Kasumi-1 (cell line): ENCODE measurements at regions not wholly inside any gene's neighbourhood (a gene's known extent, or its start where the extent isn't known, plus 50 kb on each side); places are given as distances from the start of the nearest gene placed in this dataset.
"Not testable (repeated sequence)": the region's sequence is repeated elsewhere in the genome, so short reads cannot be mapped to it uniquely, and the experiment has no call there.

Experiments used
- DNase-seq, 2 experiments: peaks; one replicate each; lab custom pipeline; 2025; lab: John Stamatoyannopoulos, UW

- no peak for DNase-seq
Observed at GRCh38 chr4:177802661-177803060, 360.4 kb upstream of the AGA start.

DNA sequence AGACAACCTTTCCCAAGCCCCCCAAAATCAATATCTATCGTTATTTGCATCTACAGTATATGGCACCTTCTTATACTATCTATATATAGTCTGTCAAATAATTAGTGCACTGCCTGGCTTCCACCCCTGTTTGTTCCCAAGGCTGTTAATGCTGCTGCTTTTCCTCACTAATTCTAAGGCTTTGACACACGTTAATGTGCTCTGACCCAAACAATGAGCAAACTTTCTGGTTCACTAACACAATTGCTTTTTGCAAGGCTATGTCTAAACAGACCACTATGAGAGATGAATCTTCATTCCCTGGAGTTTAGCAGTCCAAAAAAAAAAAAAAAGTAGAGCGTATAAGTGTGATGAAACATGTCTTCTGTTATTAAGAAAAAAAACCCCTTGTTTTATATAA is 360.9 kb upstream of the AGA start:
- no peak for DNase-seq

DNA sequence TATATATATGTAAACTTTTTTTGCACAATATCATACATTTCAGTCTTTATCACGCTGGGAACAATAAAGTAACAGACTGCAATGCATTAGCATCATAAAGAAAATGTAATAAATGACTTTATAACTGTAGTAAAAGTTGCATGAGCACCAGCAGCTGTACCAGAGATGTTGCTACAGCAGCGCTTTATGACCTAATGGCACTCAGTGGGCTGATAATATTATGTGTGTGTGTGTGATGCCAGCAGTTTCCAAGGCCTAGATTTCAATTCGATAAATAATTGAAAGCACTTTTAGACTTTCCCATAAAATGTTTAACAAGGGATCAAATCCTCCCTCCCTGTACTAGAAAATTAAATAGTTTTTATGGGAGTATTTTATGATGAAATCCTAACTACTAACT is 367.6 kb upstream of the AGA start:
- DNase-seq: no peak

DNA sequence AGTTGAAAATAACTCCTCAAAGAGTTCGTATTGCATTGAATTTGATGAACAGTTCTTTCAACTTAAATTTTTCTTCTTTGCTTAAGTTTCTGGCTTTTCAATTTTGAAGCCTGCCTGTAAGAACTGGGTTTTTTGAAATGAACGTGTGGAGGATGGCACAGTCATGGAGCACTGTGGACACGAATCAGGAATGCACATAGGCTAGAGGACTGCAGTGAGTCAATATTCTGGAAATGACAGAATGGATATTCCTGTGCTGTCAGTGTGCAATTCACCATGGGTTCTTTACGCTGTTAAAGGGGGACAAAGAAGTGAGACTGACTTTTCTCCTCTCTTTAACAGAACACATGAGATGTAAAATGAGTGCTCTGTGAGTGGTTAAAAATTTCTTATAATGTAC is 368.0 kb upstream of the AGA start:
- DNase-seq: no peak

- DNase-seq: not testable (repeated sequence)
Observed at GRCh38 chr4:177818392-177818791, 376.2 kb upstream of the AGA start.

GRCh38 chr4:177826973-177827372 is 384.7 kb upstream of the AGA start:
- DNase-seq: no peak

GRCh38 chr4:177841258-177841657 is 399.0 kb upstream of the AGA start:
- DNase-seq: no peak

- no peak for DNase-seq
Observed at GRCh38 chr4:177853229-177853628, 411.0 kb upstream of the AGA start.

GRCh38 chr4:177855507-177856197 is 413.4 kb upstream of the AGA start:
- no peak for DNase-seq

DNA sequence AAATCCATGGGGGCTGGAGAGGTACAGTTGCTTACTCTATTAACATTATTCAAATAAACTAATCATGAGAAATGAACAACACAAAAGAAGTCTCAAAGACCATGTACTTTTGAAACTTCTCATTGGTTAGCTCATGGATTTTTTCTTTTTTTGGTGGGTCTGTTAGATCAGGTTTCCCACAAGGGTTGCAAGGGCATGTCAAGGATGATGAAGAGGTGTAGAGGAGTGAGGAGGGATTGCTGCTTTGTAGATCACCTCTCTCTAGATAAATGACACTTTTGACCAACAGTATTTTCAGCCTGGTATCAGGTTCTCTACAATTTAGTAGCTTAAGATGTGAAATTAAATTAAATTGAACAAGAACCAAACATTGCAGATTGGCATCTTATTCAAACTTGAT is 417.9 kb upstream of the AGA start:
- no peak for DNase-seq

GRCh38 chr4:177861551-177862094 is 419.4 kb upstream of the AGA start:
- DNase-seq: no peak

- no peak for DNase-seq
Observed at GRCh38 chr4:177862541-177863176, 420.4 kb upstream of the AGA start.

- DNase-seq: no peak
Observed at GRCh38 chr4:177879851-177880250, 437.6 kb upstream of the AGA start.

DNA sequence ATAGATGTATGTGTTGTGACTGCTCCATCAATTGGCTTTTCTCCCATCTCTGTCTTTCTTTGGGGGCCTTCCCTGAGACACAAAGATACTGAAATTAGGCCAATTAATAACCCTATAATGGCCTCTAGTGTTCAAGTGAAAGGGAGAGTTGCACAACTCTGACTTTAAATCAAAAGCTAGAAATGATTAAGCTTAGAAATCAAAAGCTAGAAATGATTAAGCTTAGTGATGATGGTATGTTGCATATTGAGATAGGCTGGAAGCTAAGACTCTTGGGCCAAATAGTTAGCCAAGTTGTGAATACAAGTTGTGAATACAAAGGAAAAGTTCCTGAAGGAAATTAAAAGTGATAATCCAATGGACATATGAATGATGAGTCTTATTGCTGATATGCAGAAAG is 452.9 kb upstream of the AGA start:
- DNase-seq: no peak

DNA sequence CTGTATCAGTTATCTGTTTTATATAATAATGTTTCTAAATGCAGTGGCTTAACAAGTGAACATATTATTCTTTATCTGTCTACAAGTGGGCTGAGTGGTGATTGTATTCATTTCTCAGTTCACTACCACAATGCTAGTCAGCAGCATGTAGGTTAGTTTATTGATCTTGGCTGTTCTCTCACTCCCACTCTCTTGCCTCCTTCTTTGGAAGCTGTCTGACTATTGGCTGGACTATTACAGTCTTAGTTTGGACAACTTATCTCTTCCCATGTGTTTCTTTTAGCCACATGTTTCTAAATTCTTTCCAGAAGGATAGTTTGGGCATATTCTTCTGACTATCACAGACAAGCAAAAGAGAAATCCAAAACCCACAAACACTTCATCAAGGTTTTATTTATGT is 459.5 kb upstream of the AGA start:
- DNase-seq: no peak

DNA sequence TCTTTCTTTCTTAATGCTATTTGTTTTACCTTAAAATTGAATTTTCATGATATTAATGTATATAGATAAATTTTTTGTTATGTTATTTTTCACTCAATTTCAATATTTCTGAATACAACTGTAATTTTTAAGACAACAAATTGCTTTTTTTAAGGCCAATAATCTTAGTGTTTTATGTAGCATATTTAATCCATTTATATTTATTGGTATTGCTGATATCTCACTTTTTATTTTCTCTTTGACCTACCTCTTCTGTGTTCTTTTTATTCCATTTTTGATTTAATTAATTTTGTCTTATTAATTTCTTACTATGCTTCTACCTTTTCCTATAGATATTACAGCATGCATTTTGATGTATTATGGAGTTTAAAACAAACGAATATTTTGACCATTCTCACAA is 460.1 kb upstream of the AGA start:
- DNase-seq: no peak

GRCh38 chr4:177907736-177908424 is 465.6 kb upstream of the AGA start:
- no peak for DNase-seq

DNA sequence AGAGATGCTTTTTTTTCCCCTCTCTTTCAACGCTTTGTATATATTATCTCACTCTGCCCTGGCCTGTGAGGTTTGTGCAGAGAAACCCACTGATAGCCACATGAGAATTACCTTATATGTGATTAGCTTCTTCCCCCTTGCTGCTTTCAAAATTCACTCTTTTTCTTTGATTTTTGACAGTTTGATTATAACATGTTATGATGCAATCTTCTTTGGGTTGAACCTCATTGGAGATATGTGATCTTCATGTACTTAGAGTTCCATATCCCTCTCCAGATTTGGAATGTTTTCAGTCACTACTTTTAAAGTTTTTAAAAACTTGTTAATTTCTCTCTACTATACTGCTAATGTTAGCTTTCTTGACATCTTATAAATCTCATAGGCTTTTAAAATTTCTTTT is 479.5 kb upstream of the AGA start:
- DNase-seq: no peak

GRCh38 chr4:177923888-177924287 is 481.7 kb upstream of the AGA start:
- no peak for DNase-seq

GRCh38 chr4:177937041-177937440 is 494.8 kb upstream of the AGA start:
- DNase-seq: no peak

DNA sequence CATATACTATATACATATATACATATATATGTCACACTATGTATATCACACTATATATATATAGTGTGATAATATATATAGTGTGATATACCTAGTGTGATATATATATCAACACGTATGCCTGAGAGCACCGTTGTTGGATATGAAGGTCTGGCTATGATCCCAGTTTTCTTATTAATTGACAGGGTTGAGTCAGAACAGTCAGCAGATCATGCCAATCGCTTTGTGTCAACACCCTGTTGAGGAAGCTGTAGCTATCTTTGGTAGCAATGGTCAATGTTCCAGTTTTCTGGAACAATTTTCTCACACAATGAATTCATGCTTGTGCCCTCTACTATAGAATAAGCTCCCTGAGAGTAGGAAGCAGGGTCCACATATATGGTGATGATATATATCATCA is 496.0 kb upstream of the AGA start:
- no peak for DNase-seq

GRCh38 chr4:177945268-177945667 is 503.0 kb upstream of the AGA start:
- DNase-seq: no peak

- DNase-seq: no peak
Observed at GRCh38 chr4:177947607-177948006, 505.4 kb upstream of the AGA start.
